Mesothelial cell of epicardium (in vitro differentiated cells): ENCODE measurements at regions not wholly inside any gene's neighbourhood (a gene's known extent, or its start where the extent isn't known, plus 50 kb on each side); places are given as distances from the start of the nearest gene placed in this dataset.

Experiments
- DNase-seq, 2 experiments: peaks; one replicate each; pipeline ENCODE4 v3.0.0; 2021; ENCODE audit warnings: low spot score in 2 of 2; ENCODE audit not compliant: unreplicated experiment in 2 of 2
- H3K27ac Mint-ChIP-seq: 2 replicates; pipeline ENCODE4 v1.8.0; 2021; ENCODE audit warnings: mixed read lengths
- H3K27me3 Mint-ChIP-seq: 2 replicates; pipeline ENCODE4 v1.8.0; 2021; ENCODE audit warnings: low read depth, mixed read lengths
- H3K36me3 Mint-ChIP-seq: 2 replicates; pipeline ENCODE4 v1.8.0; 2021; ENCODE audit warnings: mixed read lengths
- H3K4me1 Mint-ChIP-seq: 2 replicates; pipeline ENCODE4 v1.8.0; 2021; ENCODE audit warnings: mixed read lengths
- H3K4me3 Mint-ChIP-seq: 2 replicates; pipeline ENCODE4 v1.8.0; 2021; ENCODE audit warnings: mild to moderate bottlenecking, moderate library complexity, mixed read lengths
- H3K9me3 Mint-ChIP-seq: 2 replicates; pipeline ENCODE4 v1.8.0; 2021; ENCODE audit warnings: mixed read lengths
- TF ChIP-seq, protein P1 (sequence below): fragments of 200-600 bp; sonication (generic); IDR thresholded peaks from one replicate; pipeline ENCODE4 v1.5.0; 2021; ENCODE audit warnings: antibody characterized with exemption; ENCODE audit not compliant: unreplicated experiment

DNA sequence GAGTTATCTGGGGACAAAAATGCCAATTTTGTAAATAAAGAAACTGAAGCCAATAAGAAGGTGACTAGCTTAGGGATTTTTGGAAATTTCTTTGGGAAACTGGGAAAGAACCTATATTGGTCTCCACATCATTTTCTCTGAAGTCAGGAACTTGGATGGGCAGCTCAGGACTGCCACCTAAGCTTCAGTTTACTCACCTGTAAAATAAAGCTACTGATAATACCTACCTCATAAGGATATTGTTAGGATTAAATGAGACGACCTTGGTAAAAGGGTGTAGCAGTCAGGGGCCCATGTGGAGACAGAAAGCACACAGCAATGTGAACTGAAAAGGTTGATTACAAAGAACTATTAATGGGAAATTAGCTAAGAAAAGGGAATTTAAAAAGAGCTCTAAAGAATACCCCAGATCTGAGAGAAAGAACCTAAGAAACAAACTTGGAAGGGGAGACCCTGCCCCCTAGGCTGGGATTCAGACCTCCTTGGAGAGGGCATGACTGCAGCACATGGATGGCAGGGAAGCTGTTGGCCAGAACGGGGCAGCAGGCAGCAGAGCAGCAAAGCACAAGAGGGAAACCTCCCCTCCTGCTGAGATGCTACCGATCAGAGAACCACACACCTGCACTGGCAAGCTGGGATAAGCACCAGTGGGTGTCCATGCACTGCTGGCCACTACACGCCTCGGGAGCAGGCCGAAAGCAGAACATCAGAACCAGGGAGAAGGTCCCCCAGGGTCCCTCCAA is 83.7 kb upstream of the THBS1 start:
- no peak for DNase-seq
- H3K36me3 Mint-ChIP-seq: no peaks in the 10 kb centered on the region
- TF ChIP-seq, protein P1, sequence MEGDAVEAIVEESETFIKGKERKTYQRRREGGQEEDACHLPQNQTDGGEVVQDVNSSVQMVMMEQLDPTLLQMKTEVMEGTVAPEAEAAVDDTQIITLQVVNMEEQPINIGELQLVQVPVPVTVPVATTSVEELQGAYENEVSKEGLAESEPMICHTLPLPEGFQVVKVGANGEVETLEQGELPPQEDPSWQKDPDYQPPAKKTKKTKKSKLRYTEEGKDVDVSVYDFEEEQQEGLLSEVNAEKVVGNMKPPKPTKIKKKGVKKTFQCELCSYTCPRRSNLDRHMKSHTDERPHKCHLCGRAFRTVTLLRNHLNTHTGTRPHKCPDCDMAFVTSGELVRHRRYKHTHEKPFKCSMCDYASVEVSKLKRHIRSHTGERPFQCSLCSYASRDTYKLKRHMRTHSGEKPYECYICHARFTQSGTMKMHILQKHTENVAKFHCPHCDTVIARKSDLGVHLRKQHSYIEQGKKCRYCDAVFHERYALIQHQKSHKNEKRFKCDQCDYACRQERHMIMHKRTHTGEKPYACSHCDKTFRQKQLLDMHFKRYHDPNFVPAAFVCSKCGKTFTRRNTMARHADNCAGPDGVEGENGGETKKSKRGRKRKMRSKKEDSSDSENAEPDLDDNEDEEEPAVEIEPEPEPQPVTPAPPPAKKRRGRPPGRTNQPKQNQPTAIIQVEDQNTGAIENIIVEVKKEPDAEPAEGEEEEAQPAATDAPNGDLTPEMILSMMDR: no peak
- H3K4me1 Mint-ChIP-seq: peaks cover 54% of the 10 kb centered on the region
- no peaks in the 10 kb centered on the region for H3K9me3 Mint-ChIP-seq
- H3K27me3 Mint-ChIP-seq: no peaks in the 10 kb centered on the region
- H3K4me3 Mint-ChIP-seq: no peak overlapping the region
- H3K27ac Mint-ChIP-seq: no peak overlapping the region

GRCh38 chr15:39497759-39498565 is 82.9 kb upstream of the THBS1 start:
- peaks cover 57% of the 10 kb centered on the region for H3K4me1 Mint-ChIP-seq
- DNase-seq: no peak
- H3K27ac Mint-ChIP-seq: no peak overlapping the region
- H3K9me3 Mint-ChIP-seq: no peaks in the 10 kb centered on the region
- H3K36me3 Mint-ChIP-seq: no peaks in the 10 kb centered on the region
- TF ChIP-seq, protein P1: no peak
- no peak overlapping the region for H3K4me3 Mint-ChIP-seq
- no peaks in the 10 kb centered on the region for H3K27me3 Mint-ChIP-seq

- no peak for DNase-seq
- no peak overlapping the region for H3K4me3 Mint-ChIP-seq
- no peaks in the 10 kb centered on the region for H3K36me3 Mint-ChIP-seq
- H3K4me1 Mint-ChIP-seq: peaks cover 55% of the 10 kb centered on the region
- no peaks in the 10 kb centered on the region for H3K9me3 Mint-ChIP-seq
- H3K27ac Mint-ChIP-seq: peak overlapping the region; percentile 53
- H3K27me3 Mint-ChIP-seq: no peaks in the 10 kb centered on the region
- TF ChIP-seq, protein P1: no peak
Measured at GRCh38 chr15:39498629-39499028, 82.2 kb upstream of the THBS1 start.

GRCh38 chr15:39499042-39499441 is 81.8 kb upstream of the THBS1 start:
- no peak for DNase-seq
- Mint-ChIP-seq H3K4me3 (no peak overlapping the region), H3K27me3 (no peaks in the 10 kb centered on the region), H3K9me3 (no peaks in the 10 kb centered on the region), H3K27ac (no peak overlapping the region), H3K4me1 (peaks cover 51% of the 10 kb centered on the region), H3K36me3 (no peaks in the 10 kb centered on the region)
- TF ChIP-seq, protein P1: no peak

DNA sequence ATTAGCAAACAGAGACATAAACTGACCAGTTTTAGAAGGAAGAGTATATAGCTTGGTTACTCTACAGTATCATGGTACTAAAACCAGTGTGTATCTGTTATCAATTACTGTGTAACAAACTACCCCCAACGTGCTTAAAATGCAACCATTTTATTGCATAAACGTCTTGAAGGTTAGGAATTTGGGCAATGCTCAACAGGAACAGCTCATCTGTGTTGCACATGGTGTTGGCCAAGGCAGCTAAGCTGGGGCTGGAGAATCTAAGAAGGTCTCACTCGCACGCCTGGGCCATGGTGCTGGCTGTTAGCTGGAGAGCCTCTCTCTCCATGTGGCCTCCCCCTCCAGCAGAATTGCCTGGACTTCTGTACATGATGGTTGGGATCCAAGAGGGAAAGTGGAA is 81.2 kb upstream of the THBS1 start:
- no peak overlapping the region for H3K27ac Mint-ChIP-seq
- peaks cover 48% of the 10 kb centered on the region for H3K4me1 Mint-ChIP-seq
- H3K4me3 Mint-ChIP-seq: no peak overlapping the region
- TF ChIP-seq, protein P1: no peak
- H3K9me3 Mint-ChIP-seq: no peaks in the 10 kb centered on the region
- no peaks in the 10 kb centered on the region for H3K36me3 Mint-ChIP-seq
- DNase-seq: no peak
- H3K27me3 Mint-ChIP-seq: no peaks in the 10 kb centered on the region
